ENCODE measurements at regions not wholly inside any gene's neighbourhood (a gene's known extent, or its start where the extent isn't known, plus 50 kb on each side); places are given as distances from the start of the nearest gene placed in this dataset.

DNA sequence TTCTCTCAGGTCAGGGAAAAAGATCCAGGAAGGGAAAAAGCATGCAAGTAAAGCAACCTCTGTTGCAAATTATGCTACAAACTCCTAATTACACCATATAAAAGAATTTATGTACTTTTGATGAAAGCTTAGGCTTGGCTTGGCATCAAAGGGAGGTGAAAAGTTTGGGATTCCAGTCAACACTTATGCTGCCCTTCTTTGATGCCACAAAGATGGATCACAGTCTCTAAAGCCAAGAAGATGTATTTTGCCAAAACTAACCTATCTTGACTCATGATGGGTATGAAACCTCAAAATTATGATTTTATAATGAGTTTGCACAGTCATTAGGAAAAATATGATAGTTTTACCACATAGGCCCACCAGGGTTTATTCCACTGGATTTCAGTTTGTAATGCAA lies 101.0 kb upstream of the CCDC80 start:
- Histone ChIP-seq H3K4me2 (ENCODE audit: low read length) (no peak overlapping the region), H2AFZ (ENCODE audit: low read depth, low read length, poor library complexity, severe bottlenecking) (no peak overlapping the region), H3K9me2 (ENCODE audit: insufficient read depth) (no peaks in the 10 kb centered on the region), H3K9me3 (ENCODE audit: control insufficient read depth in 1 of 2, insufficient read depth in 1 of 2, low read depth in 1 of 2, low read length in 2 of 2) (no peaks in the 10 kb centered on the region), H3K9ac (ENCODE audit: low read length) (no peak overlapping the region), H3K4me1 (ENCODE audit: control insufficient read depth in 1 of 2, insufficient read depth in 2 of 2, low read length in 2 of 2) (no peaks in the 10 kb centered on the region), H3K79me2 (ENCODE audit: insufficient read depth, low read length) (no peaks in the 10 kb centered on the region), H3K27ac (ENCODE audit: low read depth, low read length) (no peak overlapping the region), H3K4me3 (replicated peaks in 1 of 2; ENCODE audit: low read depth in 1 of 2, low read length in 2 of 2) (no peak overlapping the region), H3K27me3 (ENCODE audit: insufficient read depth, low read length) (no peaks in the 10 kb centered on the region), H4K20me1 (ENCODE audit: insufficient read depth) (no peaks in the 10 kb centered on the region), H3K36me3 (ENCODE audit: control insufficient read depth in 1 of 2, insufficient read depth in 2 of 2, low read length in 2 of 2) (no peaks in the 10 kb centered on the region)
- TF ChIP-seq, protein P1, sequence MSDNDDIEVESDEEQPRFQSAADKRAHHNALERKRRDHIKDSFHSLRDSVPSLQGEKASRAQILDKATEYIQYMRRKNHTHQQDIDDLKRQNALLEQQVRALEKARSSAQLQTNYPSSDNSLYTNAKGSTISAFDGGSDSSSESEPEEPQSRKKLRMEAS (IDR thresholded peaks at IDR 0.05): no peak
- TF ChIP-seq EZH2 (IDR thresholded peaks at IDR 0.05) (no peak), POLR2AphosphoS5 (IDR thresholded peaks at IDR 0.05; ENCODE audit: low read depth, low read length) (no peak), EZH2phosphoT487 (IDR thresholded peaks at IDR 0.05; ENCODE audit: borderline replicate concordance) (no peak), JUND (IDR thresholded peaks at IDR 0.05) (no peak), TCF7L2 (IDR thresholded peaks at IDR 0.05; ENCODE audit: borderline replicate concordance, extremely low read depth, insufficient read depth, insufficient read length) (no peak), ZNF274 (IDR thresholded peaks at IDR 0.05; ENCODE audit: low read depth, low read length) (no peak), SRF (IDR thresholded peaks at IDR 0.05; ENCODE audit: low read depth) (no peak), YY1 (IDR thresholded peaks at IDR 0.05; ENCODE audit: extremely low read depth, insufficient replicate concordance, low read depth, low read length) (no peak), FOSL1 (IDR thresholded peaks at IDR 0.05; ENCODE audit: low read depth) (no peak), ELF1 (IDR thresholded peaks at IDR 0.05; ENCODE audit: borderline replicate concordance, low read depth) (no peak), EGR1 (IDR thresholded peaks at IDR 0.05; ENCODE audit: low read depth) (no peak), ZFX (IDR thresholded peaks at IDR 0.05) (no peak)
- TF ChIP-seq, protein P2, sequence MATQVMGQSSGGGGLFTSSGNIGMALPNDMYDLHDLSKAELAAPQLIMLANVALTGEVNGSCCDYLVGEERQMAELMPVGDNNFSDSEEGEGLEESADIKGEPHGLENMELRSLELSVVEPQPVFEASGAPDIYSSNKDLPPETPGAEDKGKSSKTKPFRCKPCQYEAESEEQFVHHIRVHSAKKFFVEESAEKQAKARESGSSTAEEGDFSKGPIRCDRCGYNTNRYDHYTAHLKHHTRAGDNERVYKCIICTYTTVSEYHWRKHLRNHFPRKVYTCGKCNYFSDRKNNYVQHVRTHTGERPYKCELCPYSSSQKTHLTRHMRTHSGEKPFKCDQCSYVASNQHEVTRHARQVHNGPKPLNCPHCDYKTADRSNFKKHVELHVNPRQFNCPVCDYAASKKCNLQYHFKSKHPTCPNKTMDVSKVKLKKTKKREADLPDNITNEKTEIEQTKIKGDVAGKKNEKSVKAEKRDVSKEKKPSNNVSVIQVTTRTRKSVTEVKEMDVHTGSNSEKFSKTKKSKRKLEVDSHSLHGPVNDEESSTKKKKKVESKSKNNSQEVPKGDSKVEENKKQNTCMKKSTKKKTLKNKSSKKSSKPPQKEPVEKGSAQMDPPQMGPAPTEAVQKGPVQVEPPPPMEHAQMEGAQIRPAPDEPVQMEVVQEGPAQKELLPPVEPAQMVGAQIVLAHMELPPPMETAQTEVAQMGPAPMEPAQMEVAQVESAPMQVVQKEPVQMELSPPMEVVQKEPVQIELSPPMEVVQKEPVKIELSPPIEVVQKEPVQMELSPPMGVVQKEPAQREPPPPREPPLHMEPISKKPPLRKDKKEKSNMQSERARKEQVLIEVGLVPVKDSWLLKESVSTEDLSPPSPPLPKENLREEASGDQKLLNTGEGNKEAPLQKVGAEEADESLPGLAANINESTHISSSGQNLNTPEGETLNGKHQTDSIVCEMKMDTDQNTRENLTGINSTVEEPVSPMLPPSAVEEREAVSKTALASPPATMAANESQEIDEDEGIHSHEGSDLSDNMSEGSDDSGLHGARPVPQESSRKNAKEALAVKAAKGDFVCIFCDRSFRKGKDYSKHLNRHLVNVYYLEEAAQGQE (IDR thresholded peaks at IDR 0.05; ENCODE audit: low read depth): no peak
- ChIA-PET CTCF (no interaction called here), RAD21 (ENCODE audit: low non-redundant PET in 1 of 2, low total read pairs in 2 of 2, uncharacterized antibody in 2 of 2, unreplicated experiment in 2 of 2) (no interaction called here), POLR2A (no interaction called here)
- intact Hi-C loops (cut with micrococcal nuclease): no loop called here
- ATAC-seq: no peak
- BruUV-seq (replicated peaks): no TSS peak
- no peak for DNase-seq (ENCODE audit: low read depth, low spot score)
